ENCODE measurements at regions not wholly inside any gene's neighbourhood (a gene's known extent, or its start where the extent isn't known, plus 50 kb on each side); places are given as distances from the start of the nearest gene placed in this dataset.

DNA sequence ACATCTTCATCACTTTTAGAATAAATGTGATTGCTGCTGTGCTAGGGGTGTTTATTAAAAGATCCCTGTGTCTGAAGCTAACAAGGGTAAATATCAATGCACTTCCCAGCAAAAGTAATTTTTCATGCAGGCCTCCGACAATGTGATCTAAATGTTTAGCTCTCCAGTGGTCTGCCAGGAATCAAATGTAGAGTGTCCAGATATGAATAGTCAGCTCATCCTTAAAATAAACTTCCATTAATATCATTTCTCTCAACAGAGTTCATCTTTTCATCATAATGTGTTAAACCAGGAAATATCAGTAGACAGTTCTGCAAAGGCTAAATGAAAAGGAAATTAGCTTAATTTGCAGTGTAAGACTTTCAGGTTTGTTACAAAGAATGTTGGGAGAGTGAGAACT, 102.2 kb upstream of the EGFL6 start:
- TF ChIP-seq, protein P1, sequence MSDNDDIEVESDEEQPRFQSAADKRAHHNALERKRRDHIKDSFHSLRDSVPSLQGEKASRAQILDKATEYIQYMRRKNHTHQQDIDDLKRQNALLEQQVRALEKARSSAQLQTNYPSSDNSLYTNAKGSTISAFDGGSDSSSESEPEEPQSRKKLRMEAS (IDR thresholded peaks at IDR 0.05; ENCODE audit: low read depth): no peak
- TF ChIP-seq EZH2phosphoT487 (IDR thresholded peaks at IDR 0.05; ENCODE audit: borderline replicate concordance, low read depth) (no peak), YY1 (IDR thresholded peaks at IDR 0.05; ENCODE audit: low read depth) (no peak), RCOR1 (IDR thresholded peaks at IDR 0.05; ENCODE audit: low read length) (no peak), GATA2 (CRISPR knock-in tag; IDR thresholded peaks at IDR 0.05) (no peak), MXI1 (IDR thresholded peaks at IDR 0.05; ENCODE audit: low read depth, low read length) (no peak), FOXM1 (IDR thresholded peaks at IDR 0.05; ENCODE audit: low read depth) (no peak)
- TF ChIP-seq, protein P2, sequence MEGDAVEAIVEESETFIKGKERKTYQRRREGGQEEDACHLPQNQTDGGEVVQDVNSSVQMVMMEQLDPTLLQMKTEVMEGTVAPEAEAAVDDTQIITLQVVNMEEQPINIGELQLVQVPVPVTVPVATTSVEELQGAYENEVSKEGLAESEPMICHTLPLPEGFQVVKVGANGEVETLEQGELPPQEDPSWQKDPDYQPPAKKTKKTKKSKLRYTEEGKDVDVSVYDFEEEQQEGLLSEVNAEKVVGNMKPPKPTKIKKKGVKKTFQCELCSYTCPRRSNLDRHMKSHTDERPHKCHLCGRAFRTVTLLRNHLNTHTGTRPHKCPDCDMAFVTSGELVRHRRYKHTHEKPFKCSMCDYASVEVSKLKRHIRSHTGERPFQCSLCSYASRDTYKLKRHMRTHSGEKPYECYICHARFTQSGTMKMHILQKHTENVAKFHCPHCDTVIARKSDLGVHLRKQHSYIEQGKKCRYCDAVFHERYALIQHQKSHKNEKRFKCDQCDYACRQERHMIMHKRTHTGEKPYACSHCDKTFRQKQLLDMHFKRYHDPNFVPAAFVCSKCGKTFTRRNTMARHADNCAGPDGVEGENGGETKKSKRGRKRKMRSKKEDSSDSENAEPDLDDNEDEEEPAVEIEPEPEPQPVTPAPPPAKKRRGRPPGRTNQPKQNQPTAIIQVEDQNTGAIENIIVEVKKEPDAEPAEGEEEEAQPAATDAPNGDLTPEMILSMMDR (IDR thresholded peaks at IDR 0.05): no peak
